GM12878 (cell line): ENCODE measurements at regions not wholly inside any gene's neighbourhood (a gene's known extent, or its start where the extent isn't known, plus 50 kb on each side); places are given as distances from the start of the nearest gene placed in this dataset.

Experiments used
- BHLHE40 ChIP-seq, 2 experiments: fragments of 450-650 bp in 1 of 2; IDR thresholded peaks; 2 replicates each; pipeline ENCODE4 v1.6.1; 2011 to 2017; ENCODE audit warnings: low read depth in 2 of 2, borderline replicate concordance in 1 of 2, improper control_type of control experiment in 1 of 2, low read length in 1 of 2, mild to moderate bottlenecking in 1 of 2
- JUND ChIP-seq: IDR thresholded peaks from 2 replicates; pipeline ENCODE4 v1.6.1; 2012; ENCODE audit warnings: low read depth, mild to moderate bottlenecking, low read length, improper control_type of control experiment, moderate library complexity
- KAT2A ChIP-seq: conservative IDR thresholded peaks from 2 replicates; pipeline ENCODE4 v1.6.1; 2011; ENCODE audit warnings: low read depth, low read length; ENCODE audit not compliant: control insufficient read depth
- NFYB ChIP-seq: IDR thresholded peaks from 2 replicates; pipeline ENCODE4 v1.6.1; 2011; ENCODE audit warnings: low read depth, mild to moderate bottlenecking, low read length, improper control_type of control experiment, moderate library complexity; ENCODE audit not compliant: insufficient read depth
- PAX5 ChIP-seq: IDR thresholded peaks from 2 replicates; pipeline ENCODE4 v1.6.1; 2011; ENCODE audit warnings: low read depth, low read length, borderline replicate concordance
- POLR2A ChIP-seq: IDR thresholded peaks from 2 replicates; pipeline ENCODE4 v1.6.1; 2011; ENCODE audit warnings: low read depth, mild to moderate bottlenecking, low read length
- POLR2AphosphoS5 ChIP-seq: IDR thresholded peaks from 2 replicates; pipeline ENCODE4 v1.6.1; 2011; ENCODE audit warnings: mild to moderate bottlenecking, low read length, inconsistent platforms
- SIN3A ChIP-seq: IDR thresholded peaks from 2 replicates; pipeline ENCODE4 v1.6.1; 2012; ENCODE audit warnings: low read depth, low read length, improper control_type of control experiment
- SP1 ChIP-seq: IDR thresholded peaks from one replicate; pipeline ENCODE4 v1.6.1; 2011; ENCODE audit warnings: low read depth, low read length
- ZNF24 ChIP-seq: fragments of 450-650 bp; IDR thresholded peaks from 2 replicates; pipeline ENCODE4 v1.6.1; 2017; ENCODE audit warnings: antibody characterized with exemption, mild to moderate bottlenecking
- ZNF274 ChIP-seq: IDR thresholded peaks from one replicate; pipeline ENCODE4 v1.8.0; 2011; ENCODE audit not compliant: insufficient read length, insufficient read depth
- TF ChIP-seq, protein P1 (sequence below), 3 experiments: IDR thresholded peaks in 2 of 3; conservative IDR thresholded peaks in 1 of 3; 2 replicates each; pipeline ENCODE4 v1.5.1; 2011; ENCODE audit warnings: low read depth in 3 of 3, low read length in 3 of 3, mild to moderate bottlenecking in 3 of 3, control low read depth in 2 of 3, moderate library complexity in 2 of 3, inconsistent platforms in 1 of 3, mixed read lengths in 1 of 3; ENCODE audit not compliant: control insufficient read depth in 2 of 3, insufficient read depth in 1 of 3; ENCODE audit errors: extremely low read depth in 1 of 3

DNA sequence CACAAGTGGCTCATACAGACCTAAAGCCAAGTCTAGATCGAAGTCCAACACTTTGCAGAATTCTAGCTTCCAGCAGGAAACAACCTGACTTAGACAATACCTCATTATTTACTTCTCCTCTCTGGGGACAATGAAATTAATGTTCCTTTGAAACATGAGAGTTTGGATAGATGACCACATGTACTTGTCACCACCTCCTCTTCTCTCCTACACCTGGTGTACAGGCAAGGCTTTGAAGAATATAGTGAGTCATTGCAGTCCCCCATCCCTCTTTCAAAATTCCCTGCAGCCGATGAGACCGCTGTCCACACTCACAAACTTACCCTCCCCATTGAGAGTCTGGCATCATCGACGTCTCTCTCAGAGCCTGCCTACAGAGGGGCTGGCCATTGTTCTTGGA, 189.0 kb upstream of the HES1 start:
- TF ChIP-seq NFYB (no peak), JUND (no peak), POLR2A (no peak), PAX5 (no peak), SIN3A (no peak), POLR2AphosphoS5 (no peak), ZNF24 (no peak), BHLHE40 (IDR thresholded peaks at IDR 0.05; ENCODE audit: borderline replicate concordance in 1 of 2, low read depth in 2 of 2, low read length in 1 of 2) (no peak), ZNF274 (no peak), SP1 (no peak), KAT2A (no peak)
- TF ChIP-seq, protein P1, sequence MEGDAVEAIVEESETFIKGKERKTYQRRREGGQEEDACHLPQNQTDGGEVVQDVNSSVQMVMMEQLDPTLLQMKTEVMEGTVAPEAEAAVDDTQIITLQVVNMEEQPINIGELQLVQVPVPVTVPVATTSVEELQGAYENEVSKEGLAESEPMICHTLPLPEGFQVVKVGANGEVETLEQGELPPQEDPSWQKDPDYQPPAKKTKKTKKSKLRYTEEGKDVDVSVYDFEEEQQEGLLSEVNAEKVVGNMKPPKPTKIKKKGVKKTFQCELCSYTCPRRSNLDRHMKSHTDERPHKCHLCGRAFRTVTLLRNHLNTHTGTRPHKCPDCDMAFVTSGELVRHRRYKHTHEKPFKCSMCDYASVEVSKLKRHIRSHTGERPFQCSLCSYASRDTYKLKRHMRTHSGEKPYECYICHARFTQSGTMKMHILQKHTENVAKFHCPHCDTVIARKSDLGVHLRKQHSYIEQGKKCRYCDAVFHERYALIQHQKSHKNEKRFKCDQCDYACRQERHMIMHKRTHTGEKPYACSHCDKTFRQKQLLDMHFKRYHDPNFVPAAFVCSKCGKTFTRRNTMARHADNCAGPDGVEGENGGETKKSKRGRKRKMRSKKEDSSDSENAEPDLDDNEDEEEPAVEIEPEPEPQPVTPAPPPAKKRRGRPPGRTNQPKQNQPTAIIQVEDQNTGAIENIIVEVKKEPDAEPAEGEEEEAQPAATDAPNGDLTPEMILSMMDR (IDR thresholded peaks at IDR 0.05 in 2 of 3, conservative IDR thresholded peaks at IDR 0.05 in 1 of 3; ENCODE audit: control insufficient read depth in 2 of 3, extremely low read depth in 1 of 3, insufficient read depth in 1 of 3, low read depth in 3 of 3, low read length in 3 of 3) = no peak
